ENCODE measurements at regions not wholly inside any gene's neighbourhood (a gene's known extent, or its start where the extent isn't known, plus 50 kb on each side); places are given as distances from the start of the nearest gene placed in this dataset.
"Not testable (repeated sequence)": the region's sequence is repeated elsewhere in the genome, so short reads cannot be mapped to it uniquely, and the experiment has no call there.

GRCh38 chr6:137395316-137395715 lies 98.9 kb downstream of the OLIG3 start:
- DNase-seq = no peak

- DNase-seq = no peak
Measured at GRCh38 chr6:137391061-137391814, 103.0 kb downstream of the OLIG3 start.

- DNase-seq = no peak
Measured at GRCh38 chr6:137390334-137390733, 103.9 kb downstream of the OLIG3 start.

GRCh38 chr6:137389150-137389704 lies 105.0 kb downstream of the OLIG3 start:
- DNase-seq = no peak

GRCh38 chr6:137387096-137387764 lies 107.0 kb downstream of the OLIG3 start:
- peak; percentile 77 for DNase-seq

- DNase-seq = not testable (repeated sequence)
Measured at GRCh38 chr6:137383287-137383686, 110.9 kb downstream of the OLIG3 start.

GRCh38 chr6:137378090-137378369 lies 116.2 kb downstream of the OLIG3 start:
- DNase-seq = no peak

GRCh38 chr6:137373296-137373695 lies 120.9 kb downstream of the OLIG3 start:
- no peak for DNase-seq

- DNase-seq = no peak
Measured at GRCh38 chr6:137372532-137372931, 121.7 kb downstream of the OLIG3 start.

- DNase-seq = no peak
Measured at GRCh38 chr6:137371634-137372016, 122.6 kb downstream of the OLIG3 start.

GRCh38 chr6:137370871-137371633 lies 123.1 kb downstream of the OLIG3 start:
- DNase-seq = no peak

GRCh38 chr6:137369136-137369535 lies 125.1 kb downstream of the OLIG3 start:
- no peak for DNase-seq

GRCh38 chr6:137365707-137366437 lies 128.3 kb downstream of the OLIG3 start:
- DNase-seq = no peak

- DNase-seq = no peak
Measured at GRCh38 chr6:137363805-137364138, 130.4 kb downstream of the OLIG3 start.

GRCh38 chr6:137362878-137363804 lies 131.1 kb downstream of the OLIG3 start:
- DNase-seq = no peak

- no peak for DNase-seq
Measured at GRCh38 chr6:137361701-137362100, 132.5 kb downstream of the OLIG3 start.

GRCh38 chr6:137358273-137358672 lies 135.9 kb downstream of the OLIG3 start:
- DNase-seq = no peak

GRCh38 chr6:137357948-137358266 lies 136.3 kb downstream of the OLIG3 start:
- no peak for DNase-seq

- no peak for DNase-seq
Measured at GRCh38 chr6:137357263-137357947, 136.8 kb downstream of the OLIG3 start.

- no peak for DNase-seq
Measured at GRCh38 chr6:137353842-137354397, 134.7 kb upstream of the IFNGR1 start.

- DNase-seq = no peak
Measured at GRCh38 chr6:137353346-137353745, 134.2 kb upstream of the IFNGR1 start.
